A673 (cell line): ENCODE measurements at regions not wholly inside any gene's neighbourhood (a gene's known extent, or its start where the extent isn't known, plus 50 kb on each side); places are given as distances from the start of the nearest gene placed in this dataset.

Source experiments
- EZH2 ChIP-seq: fragments of 200-600 bp; sonication (generic); IDR thresholded peaks from 2 replicates; pipeline ENCODE4 v1.6.1; 2017; ENCODE audit warnings: borderline replicate concordance, low read depth, mild to moderate bottlenecking, mixed read lengths, antibody characterized with exemption, low read length; ENCODE audit not compliant: poor library complexity, severe bottlenecking
- TF ChIP-seq, protein P1 (sequence below): fragments of 300-800, 200-600 bp; sonication (generic); conservative IDR thresholded peaks from 2 replicates; pipeline ENCODE4 v1.5.1; 2017; ENCODE audit warnings: low read depth, mild to moderate bottlenecking, antibody characterized with exemption, low read length, moderate library complexity, mixed read lengths

DNA sequence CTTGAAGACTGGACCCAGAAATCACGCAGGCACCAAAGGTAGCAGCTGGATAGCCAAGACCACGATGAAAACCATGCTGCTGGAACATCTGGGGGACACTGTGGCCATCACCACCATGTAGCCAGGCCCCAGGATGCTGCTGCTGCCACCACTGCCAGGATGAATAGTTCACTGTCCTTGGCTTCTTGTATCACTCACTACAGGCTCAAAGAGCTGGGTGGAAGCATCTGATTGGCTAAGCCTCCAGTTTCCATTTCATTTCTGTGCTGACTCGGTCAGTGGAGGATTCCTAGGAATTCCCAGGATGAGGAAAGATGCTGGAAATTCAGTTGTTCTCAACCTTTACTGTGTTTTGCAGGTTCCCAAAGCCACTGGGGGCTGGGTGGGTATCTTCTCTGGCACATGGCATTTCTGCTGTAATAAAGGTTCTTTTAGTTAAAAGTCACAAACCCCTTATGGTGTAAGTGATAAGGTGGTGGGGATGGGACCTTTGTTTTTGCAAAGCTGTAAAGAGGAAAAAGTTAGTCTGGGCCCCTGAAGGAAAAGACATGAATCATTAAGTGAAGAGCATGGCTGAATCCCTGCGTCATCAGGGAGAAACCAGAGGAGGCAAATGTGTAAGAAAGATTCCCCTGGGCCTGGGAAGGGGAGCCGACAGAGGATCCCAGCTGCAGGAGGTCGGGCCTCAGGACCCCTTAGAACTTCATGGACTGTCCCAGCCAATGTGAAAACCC is 57.7 kb upstream of the SMOX start:
- TF ChIP-seq, protein P1, sequence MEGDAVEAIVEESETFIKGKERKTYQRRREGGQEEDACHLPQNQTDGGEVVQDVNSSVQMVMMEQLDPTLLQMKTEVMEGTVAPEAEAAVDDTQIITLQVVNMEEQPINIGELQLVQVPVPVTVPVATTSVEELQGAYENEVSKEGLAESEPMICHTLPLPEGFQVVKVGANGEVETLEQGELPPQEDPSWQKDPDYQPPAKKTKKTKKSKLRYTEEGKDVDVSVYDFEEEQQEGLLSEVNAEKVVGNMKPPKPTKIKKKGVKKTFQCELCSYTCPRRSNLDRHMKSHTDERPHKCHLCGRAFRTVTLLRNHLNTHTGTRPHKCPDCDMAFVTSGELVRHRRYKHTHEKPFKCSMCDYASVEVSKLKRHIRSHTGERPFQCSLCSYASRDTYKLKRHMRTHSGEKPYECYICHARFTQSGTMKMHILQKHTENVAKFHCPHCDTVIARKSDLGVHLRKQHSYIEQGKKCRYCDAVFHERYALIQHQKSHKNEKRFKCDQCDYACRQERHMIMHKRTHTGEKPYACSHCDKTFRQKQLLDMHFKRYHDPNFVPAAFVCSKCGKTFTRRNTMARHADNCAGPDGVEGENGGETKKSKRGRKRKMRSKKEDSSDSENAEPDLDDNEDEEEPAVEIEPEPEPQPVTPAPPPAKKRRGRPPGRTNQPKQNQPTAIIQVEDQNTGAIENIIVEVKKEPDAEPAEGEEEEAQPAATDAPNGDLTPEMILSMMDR: no peak
- TF ChIP-seq EZH2: no peak
